ENCODE measurements at regions not wholly inside any gene's neighbourhood (a gene's known extent, or its start where the extent isn't known, plus 50 kb on each side); places are given as distances from the start of the nearest gene placed in this dataset.

- Histone ChIP-seq H3K79me2 (replicated peaks; ENCODE audit: insufficient read depth, low read length) (no peaks in the 10 kb centered on the region), H3K9me3 (ENCODE audit: low read length) (no peaks in the 10 kb centered on the region), H3K9ac (ENCODE audit: low read length) (no peak overlapping the region), H3K36me3 (ENCODE audit: insufficient read depth, low read length) (no peaks in the 10 kb centered on the region), H4K20me1 (ENCODE audit: insufficient read depth) (no peaks in the 10 kb centered on the region), H3K4me2 (ENCODE audit: low read length) (no peak overlapping the region), H3K27ac (ENCODE audit: low read length) (no peak overlapping the region), H3F3A (ENCODE audit: insufficient read depth, low read length, poor library complexity, severe bottlenecking) (no peaks in the 10 kb centered on the region), H3K9me2 (ENCODE audit: insufficient read depth, low read length) (no peaks in the 10 kb centered on the region), H3K4me3 (ENCODE audit: low read length) (no peak overlapping the region), H2AFZ (ENCODE audit: low read depth, low read length) (no peak overlapping the region), H3K27me3 (ENCODE audit: insufficient read depth, low read depth, low read length) (no peaks in the 10 kb centered on the region)
- no peak for TF ChIP-seq TAF1 (IDR thresholded peaks at IDR 0.05; ENCODE audit: low read depth)
- no peak for TF ChIP-seq POLR2AphosphoS5 (IDR thresholded peaks at IDR 0.05)
- no peak for TF ChIP-seq CTCF (IDR thresholded peaks at IDR 0.05; ENCODE audit: poor library complexity, severe bottlenecking)
- TF ChIP-seq SMC3 (conservative IDR thresholded peaks at IDR 0.05; ENCODE audit: poor library complexity), result no peak
- no peak for TF ChIP-seq RAD21 (conservative IDR thresholded peaks at IDR 0.05)
- TF ChIP-seq MXI1 (conservative IDR thresholded peaks at IDR 0.05; ENCODE audit: poor library complexity, severe bottlenecking), result no peak
- no peak for TF ChIP-seq EP300 (conservative IDR thresholded peaks at IDR 0.05; ENCODE audit: poor library complexity, severe bottlenecking)
- no peak for TF ChIP-seq EZH2 (IDR thresholded peaks at IDR 0.05; ENCODE audit: borderline replicate concordance, insufficient read depth, low read length, poor library complexity, severe bottlenecking)
Measured at GRCh38 chr3:99170867-99171517, 269.5 kb upstream of the DCBLD2 start.

- H3K27me3 ChIP-seq (ENCODE audit: insufficient read depth, low read depth, low read length), result no peaks in the 10 kb centered on the region
- no peaks in the 10 kb centered on the region for H3K9me2 ChIP-seq (ENCODE audit: insufficient read depth, low read length)
- no peak overlapping the region for H3K4me3 ChIP-seq (ENCODE audit: low read length)
- no peak overlapping the region for H3K4me2 ChIP-seq (ENCODE audit: low read length)
- H3F3A ChIP-seq (ENCODE audit: insufficient read depth, low read length, poor library complexity, severe bottlenecking), result no peaks in the 10 kb centered on the region
- no peaks in the 10 kb centered on the region for H4K20me1 ChIP-seq (ENCODE audit: insufficient read depth)
- no peaks in the 10 kb centered on the region for H3K36me3 ChIP-seq (ENCODE audit: insufficient read depth, low read length)
- H3K79me2 ChIP-seq (replicated peaks; ENCODE audit: insufficient read depth, low read length), result no peaks in the 10 kb centered on the region
- no peak overlapping the region for H2AFZ ChIP-seq (ENCODE audit: low read depth, low read length)
- TF ChIP-seq RAD21 (conservative IDR thresholded peaks at IDR 0.05) (no peak), SMC3 (conservative IDR thresholded peaks at IDR 0.05; ENCODE audit: poor library complexity) (no peak), TAF1 (IDR thresholded peaks at IDR 0.05; ENCODE audit: low read depth) (no peak), POLR2AphosphoS5 (IDR thresholded peaks at IDR 0.05) (no peak), EP300 (conservative IDR thresholded peaks at IDR 0.05; ENCODE audit: poor library complexity, severe bottlenecking) (no peak), CTCF (IDR thresholded peaks at IDR 0.05; ENCODE audit: poor library complexity, severe bottlenecking) (no peak)
- H3K27ac ChIP-seq (ENCODE audit: low read length), result no peak overlapping the region
- no peak overlapping the region for H3K9ac ChIP-seq (ENCODE audit: low read length)
- no peaks in the 10 kb centered on the region for H3K9me3 ChIP-seq (ENCODE audit: low read length)
Measured at GRCh38 chr3:99167071-99167470, 265.6 kb upstream of the DCBLD2 start.

GRCh38 chr3:99163314-99163713 lies 261.8 kb upstream of the DCBLD2 start:
- Histone ChIP-seq H3K9me3 (ENCODE audit: low read length) (peaks cover 14% of the 10 kb centered on the region), H2AFZ (ENCODE audit: low read depth, low read length) (no peak overlapping the region), H3K79me2 (replicated peaks; ENCODE audit: insufficient read depth, low read length) (no peaks in the 10 kb centered on the region), H3K27me3 (ENCODE audit: insufficient read depth, low read depth, low read length) (no peaks in the 10 kb centered on the region), H3K36me3 (ENCODE audit: insufficient read depth, low read length) (no peaks in the 10 kb centered on the region), H3K27ac (ENCODE audit: low read length) (no peak overlapping the region), H3K4me2 (ENCODE audit: low read length) (no peak overlapping the region), H4K20me1 (ENCODE audit: insufficient read depth) (no peaks in the 10 kb centered on the region), H3F3A (ENCODE audit: insufficient read depth, low read length, poor library complexity, severe bottlenecking) (no peaks in the 10 kb centered on the region), H3K9me2 (ENCODE audit: insufficient read depth, low read length) (no peaks in the 10 kb centered on the region), H3K4me3 (ENCODE audit: low read length) (no peak overlapping the region), H3K9ac (ENCODE audit: low read length) (no peak overlapping the region)
- TF ChIP-seq POLR2AphosphoS5 (IDR thresholded peaks at IDR 0.05) (no peak), EZH2 (IDR thresholded peaks at IDR 0.05; ENCODE audit: borderline replicate concordance, insufficient read depth, low read length, poor library complexity, severe bottlenecking) (no peak), SMC3 (conservative IDR thresholded peaks at IDR 0.05; ENCODE audit: poor library complexity) (no peak), RAD21 (conservative IDR thresholded peaks at IDR 0.05) (no peak), CTCF (IDR thresholded peaks at IDR 0.05; ENCODE audit: poor library complexity, severe bottlenecking) (no peak), TAF1 (IDR thresholded peaks at IDR 0.05; ENCODE audit: low read depth) (no peak), REST (IDR thresholded peaks at IDR 0.05; ENCODE audit: borderline replicate concordance) (no peak), MXI1 (conservative IDR thresholded peaks at IDR 0.05; ENCODE audit: poor library complexity, severe bottlenecking) (no peak), EP300 (conservative IDR thresholded peaks at IDR 0.05; ENCODE audit: poor library complexity, severe bottlenecking) (no peak)

Data from neural cell (in vitro differentiated cells).